ENCODE measurements at regions not wholly inside any gene's neighbourhood (a gene's known extent, or its start where the extent isn't known, plus 50 kb on each side); places are given as distances from the start of the nearest gene placed in this dataset.

GRCh38 chr3:65240366-65240765 is 552.6 kb upstream of the ADAMTS9 start:
- TF ChIP-seq, protein P1, sequence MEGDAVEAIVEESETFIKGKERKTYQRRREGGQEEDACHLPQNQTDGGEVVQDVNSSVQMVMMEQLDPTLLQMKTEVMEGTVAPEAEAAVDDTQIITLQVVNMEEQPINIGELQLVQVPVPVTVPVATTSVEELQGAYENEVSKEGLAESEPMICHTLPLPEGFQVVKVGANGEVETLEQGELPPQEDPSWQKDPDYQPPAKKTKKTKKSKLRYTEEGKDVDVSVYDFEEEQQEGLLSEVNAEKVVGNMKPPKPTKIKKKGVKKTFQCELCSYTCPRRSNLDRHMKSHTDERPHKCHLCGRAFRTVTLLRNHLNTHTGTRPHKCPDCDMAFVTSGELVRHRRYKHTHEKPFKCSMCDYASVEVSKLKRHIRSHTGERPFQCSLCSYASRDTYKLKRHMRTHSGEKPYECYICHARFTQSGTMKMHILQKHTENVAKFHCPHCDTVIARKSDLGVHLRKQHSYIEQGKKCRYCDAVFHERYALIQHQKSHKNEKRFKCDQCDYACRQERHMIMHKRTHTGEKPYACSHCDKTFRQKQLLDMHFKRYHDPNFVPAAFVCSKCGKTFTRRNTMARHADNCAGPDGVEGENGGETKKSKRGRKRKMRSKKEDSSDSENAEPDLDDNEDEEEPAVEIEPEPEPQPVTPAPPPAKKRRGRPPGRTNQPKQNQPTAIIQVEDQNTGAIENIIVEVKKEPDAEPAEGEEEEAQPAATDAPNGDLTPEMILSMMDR (IDR thresholded peaks at IDR 0.05) = no peak
- TF ChIP-seq POLR2A (IDR thresholded peaks at IDR 0.05) = no peak
